HG03354 (cell line): ENCODE measurements at regions not wholly inside any gene's neighbourhood (a gene's known extent, or its start where the extent isn't known, plus 50 kb on each side); places are given as distances from the start of the nearest gene placed in this dataset.

Experiments used
- ATAC-seq: cut with Tn5 transposase; IDR thresholded peaks from one replicate; pipeline ENCODE4 v1.9.1; 2021; ENCODE audit warnings: mild to moderate bottlenecking; ENCODE audit not compliant: unreplicated experiment, poor library complexity, severe bottlenecking

GRCh38 chr22:17269607-17270261, 50.5 kb upstream of the ADA2 start:
- ATAC-seq: no peak

- ATAC-seq: no peak
Observed at GRCh38 chr22:17269224-17269606, 50.0 kb upstream of the ADA2 start.
